ENCODE measurements at regions not wholly inside any gene's neighbourhood (a gene's known extent, or its start where the extent isn't known, plus 50 kb on each side); places are given as distances from the start of the nearest gene placed in this dataset.

DNA sequence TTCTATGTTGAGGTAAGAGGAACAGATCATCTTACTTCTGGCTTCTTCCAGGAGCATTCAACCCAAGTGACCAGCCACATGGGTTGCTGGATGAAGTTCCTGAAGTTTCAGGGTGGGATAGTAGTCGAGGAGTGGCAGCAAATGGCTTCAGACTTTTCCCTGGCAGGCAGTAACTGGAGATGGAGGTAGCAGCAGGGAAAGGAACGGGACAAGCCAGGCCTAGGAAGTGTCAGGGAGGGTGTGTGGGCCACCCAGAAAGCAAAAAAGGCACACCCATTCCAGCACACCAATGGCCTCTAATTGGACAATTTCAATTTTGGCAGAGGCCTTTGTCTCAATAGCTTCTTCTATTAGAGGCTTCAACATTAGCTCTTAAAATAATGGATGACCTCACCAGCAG, 498.6 kb upstream of the ATP11B start:
- no peak for TF ChIP-seq EZH2 (IDR thresholded peaks at IDR 0.05; ENCODE audit: borderline replicate concordance, insufficient read depth, low read depth, low read length, poor library complexity, severe bottlenecking)
- TF ChIP-seq, protein P1, sequence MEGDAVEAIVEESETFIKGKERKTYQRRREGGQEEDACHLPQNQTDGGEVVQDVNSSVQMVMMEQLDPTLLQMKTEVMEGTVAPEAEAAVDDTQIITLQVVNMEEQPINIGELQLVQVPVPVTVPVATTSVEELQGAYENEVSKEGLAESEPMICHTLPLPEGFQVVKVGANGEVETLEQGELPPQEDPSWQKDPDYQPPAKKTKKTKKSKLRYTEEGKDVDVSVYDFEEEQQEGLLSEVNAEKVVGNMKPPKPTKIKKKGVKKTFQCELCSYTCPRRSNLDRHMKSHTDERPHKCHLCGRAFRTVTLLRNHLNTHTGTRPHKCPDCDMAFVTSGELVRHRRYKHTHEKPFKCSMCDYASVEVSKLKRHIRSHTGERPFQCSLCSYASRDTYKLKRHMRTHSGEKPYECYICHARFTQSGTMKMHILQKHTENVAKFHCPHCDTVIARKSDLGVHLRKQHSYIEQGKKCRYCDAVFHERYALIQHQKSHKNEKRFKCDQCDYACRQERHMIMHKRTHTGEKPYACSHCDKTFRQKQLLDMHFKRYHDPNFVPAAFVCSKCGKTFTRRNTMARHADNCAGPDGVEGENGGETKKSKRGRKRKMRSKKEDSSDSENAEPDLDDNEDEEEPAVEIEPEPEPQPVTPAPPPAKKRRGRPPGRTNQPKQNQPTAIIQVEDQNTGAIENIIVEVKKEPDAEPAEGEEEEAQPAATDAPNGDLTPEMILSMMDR (IDR thresholded peaks at IDR 0.05) = no peak
- H3K27ac Mint-ChIP-seq = no peak overlapping the region
- POLR2A ChIA-PET = no interaction called here

DNA sequence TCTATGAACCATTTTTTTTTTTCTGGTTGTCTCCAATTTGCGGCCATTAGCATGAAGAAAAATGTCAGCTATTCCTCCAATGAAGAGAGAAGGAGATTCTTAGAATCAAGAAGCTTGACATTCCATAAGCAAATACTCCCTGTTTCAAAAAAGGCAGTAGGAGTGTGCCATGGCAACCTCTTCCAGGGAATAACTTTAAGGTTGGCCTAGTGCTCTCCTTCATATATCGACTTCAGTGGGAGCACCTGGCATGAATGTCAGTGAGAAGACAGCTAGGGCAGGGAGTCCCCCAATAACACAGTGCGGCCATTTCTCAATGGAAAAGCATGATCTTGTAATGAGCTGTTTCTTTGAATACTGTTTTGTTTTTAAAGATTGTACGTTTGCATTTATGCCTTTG, 493.0 kb upstream of the ATP11B start:
- whole genome bisulfite sequencing (ENCODE audit: insufficient coverage) = 100% methylated on average over 1 of the region's 4 CpGs
- no peaks in the 10 kb centered on the region for H3K4me1 Mint-ChIP-seq
- DNase-seq (no peak), ATAC-seq (ENCODE audit: low read depth) (no peak)
- H3K4me2 ChIP-seq (replicated peaks; ENCODE audit: low read depth, low read length, poor library complexity, severe bottlenecking) = no peak overlapping the region
- H3K9me3 Mint-ChIP-seq (ENCODE audit: insufficient read depth) = no peaks in the 10 kb centered on the region
- no peak overlapping the region for H3K27ac ChIP-seq (ENCODE audit: low read length in 2 of 2)
- H4K20me1 ChIP-seq (ENCODE audit: control insufficient read depth, insufficient read depth, low read length, poor library complexity, severe bottlenecking) = no peaks in the 10 kb centered on the region
- H3K79me2 ChIP-seq (ENCODE audit: control insufficient read depth, insufficient read depth, low read length) = no peaks in the 10 kb centered on the region
- CTCF ChIA-PET = interaction anchor here (1.4 kb wide), 1 partner anchor 10 kb away, joined by 3 read pairs; no protein-coding TSS in a partner anchor
- H3K9ac ChIP-seq (ENCODE audit: low read length) = no peak overlapping the region
- intact Hi-C loops (cut with micrococcal nuclease) = no loop called here
- no peak overlapping the region for H3K4me3 Mint-ChIP-seq
- TF ChIP-seq EZH2 (IDR thresholded peaks at IDR 0.05; ENCODE audit: borderline replicate concordance, insufficient read depth, low read depth, low read length, poor library complexity, severe bottlenecking) = no peak
- TF ChIP-seq, protein P1 (IDR thresholded peaks at IDR 0.05) = no peak
- H3K9me3 ChIP-seq (ENCODE audit: control extremely low read depth in 1 of 3, control insufficient read depth in 2 of 3, insufficient read depth in 1 of 3, low read length in 2 of 3) = no peaks in the 10 kb centered on the region
- POLR2A ChIA-PET = no interaction called here
- H3K27me3 ChIP-seq (replicated peaks in 1 of 4; ENCODE audit: control extremely low read depth in 1 of 4, control insufficient read depth in 3 of 4, insufficient read depth in 4 of 4, low read length in 3 of 4) = no peaks in the 10 kb centered on the region
- no peaks in the 10 kb centered on the region for H3K27me3 Mint-ChIP-seq
- no peaks in the 10 kb centered on the region for H3K36me3 ChIP-seq (replicated peaks in 1 of 2; ENCODE audit: control extremely low read depth in 1 of 2, control insufficient read depth in 1 of 2, extremely low read depth in 1 of 2, insufficient read depth in 2 of 2, low read length in 1 of 2)
- H2AFZ ChIP-seq (ENCODE audit: insufficient read depth, low read depth, low read length, poor library complexity, severe bottlenecking) = no peak overlapping the region
- H3K27ac Mint-ChIP-seq = no peak overlapping the region
- H3K4me1 ChIP-seq (ENCODE audit: control insufficient read depth in 2 of 2, insufficient read depth in 2 of 2, low read length in 2 of 2) = no peaks in the 10 kb centered on the region
- no peak overlapping the region for H3K4me3 ChIP-seq (ENCODE audit: control extremely low read depth in 1 of 5, extremely low read depth in 1 of 5, insufficient read depth in 1 of 5, low read depth in 2 of 5, low read length in 4 of 5)

More for the DNA sequence above, 498.6 kb upstream of the ATP11B start:
- H2AFZ ChIP-seq (ENCODE audit: insufficient read depth, low read depth, low read length, poor library complexity, severe bottlenecking) = no peak overlapping the region
- no peaks in the 10 kb centered on the region for H3K27me3 Mint-ChIP-seq
- no peaks in the 10 kb centered on the region for H4K20me1 ChIP-seq (ENCODE audit: control insufficient read depth, insufficient read depth, low read length, poor library complexity, severe bottlenecking)
- no peak overlapping the region for H3K4me3 ChIP-seq (ENCODE audit: control extremely low read depth in 1 of 5, extremely low read depth in 1 of 5, insufficient read depth in 1 of 5, low read depth in 2 of 5, low read length in 4 of 5)
- 50% methylated on average over 1 of the region's 2 CpGs for WGBS (ENCODE audit: insufficient coverage)
- no peaks in the 10 kb centered on the region for H3K36me3 ChIP-seq (replicated peaks in 1 of 2; ENCODE audit: control extremely low read depth in 1 of 2, control insufficient read depth in 1 of 2, extremely low read depth in 1 of 2, insufficient read depth in 2 of 2, low read length in 1 of 2)
- ATAC-seq (ENCODE audit: low read depth) = no peak
- H3K27me3 ChIP-seq (replicated peaks in 1 of 4; ENCODE audit: control extremely low read depth in 1 of 4, control insufficient read depth in 3 of 4, insufficient read depth in 4 of 4, low read length in 3 of 4) = no peaks in the 10 kb centered on the region
- H3K79me2 ChIP-seq (ENCODE audit: control insufficient read depth, insufficient read depth, low read length) = no peaks in the 10 kb centered on the region
- no peak overlapping the region for H3K4me3 Mint-ChIP-seq
- H3K4me1 Mint-ChIP-seq = no peaks in the 10 kb centered on the region
- H3K4me2 ChIP-seq (replicated peaks; ENCODE audit: low read depth, low read length, poor library complexity, severe bottlenecking) = no peak overlapping the region
- DNase-seq = no peak
- no peak overlapping the region for H3K9ac ChIP-seq (ENCODE audit: low read length)
- CTCF ChIA-PET = no interaction called here
- intact Hi-C loops (cut with micrococcal nuclease) = no loop called here
- H3K9me3 Mint-ChIP-seq (ENCODE audit: insufficient read depth) = no peaks in the 10 kb centered on the region
- no peaks in the 10 kb centered on the region for H3K4me1 ChIP-seq (ENCODE audit: control insufficient read depth in 2 of 2, insufficient read depth in 2 of 2, low read length in 2 of 2)
- no peak overlapping the region for H3K27ac ChIP-seq (ENCODE audit: low read length in 2 of 2)
- H3K9me3 ChIP-seq (ENCODE audit: control extremely low read depth in 1 of 3, control insufficient read depth in 2 of 3, insufficient read depth in 1 of 3, low read length in 2 of 3) = no peaks in the 10 kb centered on the region
